Endodermal cell (in vitro differentiated cells): ENCODE measurements at regions not wholly inside any gene's neighbourhood (a gene's known extent, or its start where the extent isn't known, plus 50 kb on each side); places are given as distances from the start of the nearest gene placed in this dataset.

ENCODE experiments used
- DNase-seq: peaks from one replicate; pipeline ENCODE4 v3.0.0-alpha.2; 2017
- H3K27ac ChIP-seq: 2 replicates; pipeline ENCODE4 v1.5.1; 2013; ENCODE audit warnings: mild to moderate bottlenecking, low read depth, low read length, moderate library complexity
- H3K27me3 ChIP-seq: 2 replicates; pipeline ENCODE4 v1.6.1; 2013; ENCODE audit warnings: mild to moderate bottlenecking, low read length, moderate library complexity; ENCODE audit not compliant: insufficient read depth, control insufficient read depth, poor library complexity, severe bottlenecking
- H3K36me3 ChIP-seq: 2 replicates; pipeline ENCODE4 v1.7.0; 2013; ENCODE audit warnings: mild to moderate bottlenecking, low read length, moderate library complexity; ENCODE audit not compliant: control insufficient read depth, insufficient read depth
- H3K4me1 ChIP-seq: one replicate; pipeline ENCODE4 v1.7.0; 2013; ENCODE audit warnings: low read length; ENCODE audit not compliant: control insufficient read depth, insufficient read depth
- H3K4me3 ChIP-seq: 2 replicates; pipeline ENCODE4 v1.5.1; 2013; ENCODE audit warnings: mild to moderate bottlenecking, low read length, moderate library complexity
- H3K9ac ChIP-seq: 2 replicates; pipeline ENCODE4 v1.6.1; 2013; ENCODE audit warnings: mild to moderate bottlenecking, low read length, moderate library complexity; ENCODE audit not compliant: poor library complexity, severe bottlenecking; ENCODE audit errors: extremely low read depth
- H3K9me3 ChIP-seq: 2 replicates; pipeline ENCODE4 v1.6.1; 2013; ENCODE audit warnings: mild to moderate bottlenecking, low read length, moderate library complexity; ENCODE audit not compliant: control insufficient read depth
- H3K27ac Mint-ChIP-seq: 2 replicates; pipeline ENCODE4 v1.8.0; 2020; ENCODE audit warnings: mixed read lengths
- H3K27me3 Mint-ChIP-seq: 2 replicates; pipeline ENCODE4 v1.8.0; 2021; ENCODE audit warnings: mild to moderate bottlenecking, mixed read lengths; ENCODE audit not compliant: insufficient read depth
- H3K36me3 Mint-ChIP-seq: 2 replicates; pipeline ENCODE4 v1.8.0; 2020; ENCODE audit warnings: low read depth, mixed read lengths
- H3K4me1 Mint-ChIP-seq: 2 replicates; pipeline ENCODE4 v1.8.0; 2020; ENCODE audit warnings: mixed read lengths
- H3K4me3 Mint-ChIP-seq: 2 replicates; pipeline ENCODE4 v1.8.0; 2020; ENCODE audit warnings: mild to moderate bottlenecking, moderate library complexity, mixed read lengths
- H3K9me3 Mint-ChIP-seq: 2 replicates; pipeline ENCODE4 v1.8.0; 2020; ENCODE audit warnings: mild to moderate bottlenecking, mixed read lengths
- WGBS, 2 experiments: methylation state at CpG; one replicate each; pipeline versions ENCODE4 v1.1.5 to v1.1.7; 2013; ENCODE audit warnings: missing lambda C conversion rate in 2 of 2, mixed read lengths in 1 of 2; ENCODE audit not compliant: insufficient coverage in 1 of 2, insufficient read length in 1 of 2; 5-methylcytosine and 5-hydroxymethylcytosine counted together
- TF ChIP-seq, protein P1 (sequence below): fragments of 200-600 bp; sonication (generic); conservative IDR thresholded peaks from 2 replicates; pipeline ENCODE4 v1.5.0; 2021; ENCODE audit warnings: antibody characterized with exemption, mild to moderate bottlenecking

DNA sequence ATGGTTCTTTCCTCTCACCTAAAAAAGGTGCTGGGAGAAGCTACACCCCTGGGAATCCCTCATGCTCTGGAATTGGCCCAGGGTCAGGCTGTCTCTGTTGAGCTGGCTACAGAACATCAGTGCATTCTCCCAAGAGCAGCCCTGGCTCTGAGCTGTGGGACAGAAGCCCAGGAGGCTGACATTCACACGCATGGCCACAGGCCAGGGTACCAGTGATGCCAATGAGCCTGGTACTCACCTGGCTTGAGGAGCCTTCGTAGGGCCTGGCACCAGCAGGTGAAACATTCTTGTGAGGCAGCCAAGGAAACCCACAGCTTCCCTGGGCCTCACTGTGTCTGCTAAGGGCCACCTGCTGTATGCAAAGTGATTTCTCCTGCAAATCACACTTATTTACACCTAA lies 121.7 kb upstream of the CCL2 start:
- Mint-ChIP-seq H3K27me3 (no peaks in the 10 kb centered on the region), H3K36me3 (peaks cover 4% of the 10 kb centered on the region), H3K4me1 (peaks cover 30% of the 10 kb centered on the region), H3K9me3 (peaks cover 14% of the 10 kb centered on the region), H3K4me3 (no peak overlapping the region), H3K27ac (no peak overlapping the region)
- Histone ChIP-seq H3K27ac (no peak overlapping the region), H3K27me3 (no peaks in the 10 kb centered on the region), H3K36me3 (peaks cover 3% of the 10 kb centered on the region), H3K9ac (no peak overlapping the region), H3K4me3 (no peak overlapping the region), H3K9me3 (peaks cover 14% of the 10 kb centered on the region), H3K4me1 (peaks cover 11% of the 10 kb centered on the region)
- 94 to 99% methylated on average over 2 of the region's 2 CpGs for WGBS, 2 experiments
- TF ChIP-seq, protein P1, sequence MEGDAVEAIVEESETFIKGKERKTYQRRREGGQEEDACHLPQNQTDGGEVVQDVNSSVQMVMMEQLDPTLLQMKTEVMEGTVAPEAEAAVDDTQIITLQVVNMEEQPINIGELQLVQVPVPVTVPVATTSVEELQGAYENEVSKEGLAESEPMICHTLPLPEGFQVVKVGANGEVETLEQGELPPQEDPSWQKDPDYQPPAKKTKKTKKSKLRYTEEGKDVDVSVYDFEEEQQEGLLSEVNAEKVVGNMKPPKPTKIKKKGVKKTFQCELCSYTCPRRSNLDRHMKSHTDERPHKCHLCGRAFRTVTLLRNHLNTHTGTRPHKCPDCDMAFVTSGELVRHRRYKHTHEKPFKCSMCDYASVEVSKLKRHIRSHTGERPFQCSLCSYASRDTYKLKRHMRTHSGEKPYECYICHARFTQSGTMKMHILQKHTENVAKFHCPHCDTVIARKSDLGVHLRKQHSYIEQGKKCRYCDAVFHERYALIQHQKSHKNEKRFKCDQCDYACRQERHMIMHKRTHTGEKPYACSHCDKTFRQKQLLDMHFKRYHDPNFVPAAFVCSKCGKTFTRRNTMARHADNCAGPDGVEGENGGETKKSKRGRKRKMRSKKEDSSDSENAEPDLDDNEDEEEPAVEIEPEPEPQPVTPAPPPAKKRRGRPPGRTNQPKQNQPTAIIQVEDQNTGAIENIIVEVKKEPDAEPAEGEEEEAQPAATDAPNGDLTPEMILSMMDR, result no peak
- DNase-seq, result peak; percentile 43

DNA sequence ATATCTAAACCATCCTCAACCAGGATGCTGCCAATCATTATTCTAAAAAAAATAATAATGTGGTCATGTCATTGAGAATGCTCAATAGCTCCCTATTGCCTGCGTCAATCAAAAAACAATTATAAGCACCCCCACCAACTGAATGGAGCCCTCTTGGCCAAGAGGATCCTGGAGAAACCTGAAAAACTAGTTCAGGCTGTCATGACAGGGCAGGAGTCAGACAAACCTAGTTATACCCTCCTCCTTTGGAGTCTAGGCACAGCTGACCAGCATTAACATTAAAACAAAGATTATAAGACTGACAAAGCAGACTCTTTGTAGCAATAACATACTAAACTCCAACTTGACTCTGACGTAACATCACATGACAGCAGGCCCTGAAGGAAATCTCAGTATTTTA lies 119.2 kb upstream of the CCL2 start:
- H3K27me3 Mint-ChIP-seq, result no peaks in the 10 kb centered on the region
- no peak overlapping the region for H3K4me3 Mint-ChIP-seq
- Histone ChIP-seq H3K9ac (no peak overlapping the region), H3K36me3 (peaks cover 3% of the 10 kb centered on the region), H3K4me3 (peak overlapping the region; percentile 10), H3K27me3 (no peaks in the 10 kb centered on the region), H3K27ac (no peak overlapping the region), H3K4me1 (peaks cover 13% of the 10 kb centered on the region), H3K9me3 (peaks cover 21% of the 10 kb centered on the region)
- TF ChIP-seq, protein P1, result no peak
- DNase-seq, result peak; percentile 58
- 64 to 70% methylated on average over 1 to 2 of the region's 2 CpGs for WGBS, 2 experiments
- H3K4me1 Mint-ChIP-seq, result peaks cover 32% of the 10 kb centered on the region
- peaks cover 4% of the 10 kb centered on the region for H3K36me3 Mint-ChIP-seq
- peaks cover 18% of the 10 kb centered on the region for H3K9me3 Mint-ChIP-seq
- peak overlapping the region; percentile 80 for H3K27ac Mint-ChIP-seq

DNA sequence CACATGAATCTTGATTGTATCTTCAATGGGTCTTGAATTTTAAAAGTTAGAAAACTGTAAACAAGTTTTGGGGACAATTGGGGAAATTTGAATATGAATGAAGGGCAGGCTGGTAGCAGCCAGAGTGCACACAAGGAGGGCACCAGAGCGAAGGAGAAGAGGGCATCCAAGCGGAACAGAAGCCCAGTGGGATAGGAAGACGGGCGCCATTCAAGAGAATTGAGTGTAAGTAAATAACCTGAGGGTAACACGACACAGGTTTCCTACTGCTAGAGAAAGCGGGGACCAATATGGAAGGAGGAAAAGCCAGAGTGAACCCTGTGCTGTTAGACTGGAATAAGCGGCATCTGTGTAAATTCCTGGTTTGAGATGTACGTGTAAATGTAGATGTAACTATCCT lies 115.1 kb upstream of the CCL2 start:
- Mint-ChIP-seq H3K4me3 (no peak overlapping the region), H3K4me1 (peaks cover 36% of the 10 kb centered on the region), H3K9me3 (peaks cover 16% of the 10 kb centered on the region), H3K36me3 (peaks cover 4% of the 10 kb centered on the region), H3K27ac (no peak overlapping the region), H3K27me3 (no peaks in the 10 kb centered on the region)
- TF ChIP-seq, protein P1, result no peak
- Histone ChIP-seq H3K27me3 (no peaks in the 10 kb centered on the region), H3K9me3 (peaks cover 21% of the 10 kb centered on the region), H3K4me1 (peaks cover 20% of the 10 kb centered on the region), H3K27ac (no peak overlapping the region), H3K4me3 (no peak overlapping the region), H3K9ac (no peak overlapping the region), H3K36me3 (peaks cover 3% of the 10 kb centered on the region)
- WGBS, 2 experiments, result 62 to 89% methylated on average over 6 to 7 of the region's 8 CpGs
- DNase-seq, result no peak
